ENCODE measurements at regions not wholly inside any gene's neighbourhood (a gene's known extent, or its start where the extent isn't known, plus 50 kb on each side); places are given as distances from the start of the nearest gene placed in this dataset.

DNA sequence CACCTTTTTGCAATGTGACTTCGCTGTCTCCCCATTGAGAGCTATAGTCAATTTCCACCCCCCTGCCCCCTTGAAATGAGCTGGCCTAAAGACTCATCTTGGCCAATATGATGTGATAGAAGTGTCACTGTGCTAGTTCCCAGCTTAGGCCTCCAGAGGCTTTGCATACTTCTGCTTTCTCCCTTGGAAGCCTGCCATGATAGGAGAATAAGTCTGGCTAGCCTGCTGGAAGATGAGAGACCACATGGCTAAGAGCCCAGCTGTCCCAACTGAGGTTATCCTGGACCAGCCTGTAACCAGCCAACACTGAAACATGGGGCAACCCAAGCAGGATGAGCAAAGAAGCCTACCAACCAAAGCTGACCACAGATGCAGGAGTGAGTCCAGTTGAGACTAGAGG lies 196.9 kb downstream of the GRIN2B start:
- H3K27me3 ChIP-seq (replicated peaks): no peaks in the 10 kb centered on the region
- in situ Hi-C loops (cut with HindIII; ENCODE audit: low pct_ligation_motif_present, low sequenced_read_pairs): no loop called here
- no peak overlapping the region for H3K4me3 ChIP-seq (ENCODE audit: low read depth, low read length)
- DNase-seq: no peak
- no peak overlapping the region for H3K27ac ChIP-seq
- TF ChIP-seq, protein P1, sequence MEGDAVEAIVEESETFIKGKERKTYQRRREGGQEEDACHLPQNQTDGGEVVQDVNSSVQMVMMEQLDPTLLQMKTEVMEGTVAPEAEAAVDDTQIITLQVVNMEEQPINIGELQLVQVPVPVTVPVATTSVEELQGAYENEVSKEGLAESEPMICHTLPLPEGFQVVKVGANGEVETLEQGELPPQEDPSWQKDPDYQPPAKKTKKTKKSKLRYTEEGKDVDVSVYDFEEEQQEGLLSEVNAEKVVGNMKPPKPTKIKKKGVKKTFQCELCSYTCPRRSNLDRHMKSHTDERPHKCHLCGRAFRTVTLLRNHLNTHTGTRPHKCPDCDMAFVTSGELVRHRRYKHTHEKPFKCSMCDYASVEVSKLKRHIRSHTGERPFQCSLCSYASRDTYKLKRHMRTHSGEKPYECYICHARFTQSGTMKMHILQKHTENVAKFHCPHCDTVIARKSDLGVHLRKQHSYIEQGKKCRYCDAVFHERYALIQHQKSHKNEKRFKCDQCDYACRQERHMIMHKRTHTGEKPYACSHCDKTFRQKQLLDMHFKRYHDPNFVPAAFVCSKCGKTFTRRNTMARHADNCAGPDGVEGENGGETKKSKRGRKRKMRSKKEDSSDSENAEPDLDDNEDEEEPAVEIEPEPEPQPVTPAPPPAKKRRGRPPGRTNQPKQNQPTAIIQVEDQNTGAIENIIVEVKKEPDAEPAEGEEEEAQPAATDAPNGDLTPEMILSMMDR (IDR thresholded peaks at IDR 0.05; ENCODE audit: low read depth, low read length, missing control alignments): no peak
- no peaks in the 10 kb centered on the region for H3K36me3 ChIP-seq (replicated peaks)

DNA sequence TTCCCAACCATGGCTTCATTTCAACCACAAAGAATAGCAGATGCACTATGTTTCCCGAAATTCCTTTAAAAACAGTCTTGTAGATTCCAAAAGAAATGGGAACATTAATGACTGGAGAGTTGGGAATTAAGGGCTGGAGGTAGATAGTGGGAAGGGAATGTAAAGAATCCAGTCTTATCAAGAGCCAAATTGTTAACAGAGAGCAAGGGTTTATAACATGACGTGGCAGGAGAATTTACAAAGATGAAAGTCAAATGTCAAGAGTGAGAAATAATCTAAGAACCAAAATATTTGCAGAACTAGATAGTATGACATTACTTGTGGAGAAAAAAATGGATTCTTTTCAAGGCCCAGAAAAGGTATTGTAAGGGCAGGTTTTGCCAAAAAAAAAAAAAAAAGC lies 200.9 kb downstream of the GRIN2B start:
- in situ Hi-C loops (cut with HindIII; ENCODE audit: low pct_ligation_motif_present, low sequenced_read_pairs): no loop called here
- no peak overlapping the region for H3K4me3 ChIP-seq (ENCODE audit: low read depth, low read length)
- DNase-seq: no peak
- TF ChIP-seq, protein P1 (IDR thresholded peaks at IDR 0.05; ENCODE audit: low read depth, low read length, missing control alignments): no peak
- H3K36me3 ChIP-seq (replicated peaks): no peaks in the 10 kb centered on the region
- H3K27ac ChIP-seq: no peak overlapping the region
- H3K27me3 ChIP-seq (replicated peaks): no peaks in the 10 kb centered on the region

DNA sequence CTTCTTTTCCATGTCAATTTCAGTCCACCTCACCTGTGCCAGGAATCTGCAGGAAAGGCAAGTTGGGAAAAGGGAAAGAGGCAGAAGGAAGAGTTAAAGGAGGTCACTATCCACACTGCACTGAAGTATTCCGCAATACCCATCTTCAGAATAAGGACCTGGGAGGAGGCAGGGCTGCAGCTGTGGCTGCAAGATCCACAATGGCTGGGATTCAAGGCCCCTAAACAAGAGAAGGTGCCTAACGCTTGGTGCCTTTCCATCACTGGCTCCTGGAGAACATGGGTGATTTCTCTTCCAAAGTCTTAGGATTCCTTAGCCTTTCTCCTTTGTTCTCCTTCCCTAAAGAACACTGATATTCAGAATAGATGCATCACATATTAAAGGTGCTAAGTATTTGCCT lies 204.0 kb downstream of the GRIN2B start:
- in situ Hi-C loops (cut with HindIII; ENCODE audit: low pct_ligation_motif_present, low sequenced_read_pairs): no loop called here
- Histone ChIP-seq H3K27me3 (replicated peaks) (no peaks in the 10 kb centered on the region), H3K27ac (no peak overlapping the region), H3K36me3 (replicated peaks) (no peaks in the 10 kb centered on the region), H3K4me3 (ENCODE audit: low read depth, low read length) (no peak overlapping the region)
- DNase-seq: no peak
- TF ChIP-seq, protein P1 (IDR thresholded peaks at IDR 0.05; ENCODE audit: low read depth, low read length, missing control alignments): no peak

DNA sequence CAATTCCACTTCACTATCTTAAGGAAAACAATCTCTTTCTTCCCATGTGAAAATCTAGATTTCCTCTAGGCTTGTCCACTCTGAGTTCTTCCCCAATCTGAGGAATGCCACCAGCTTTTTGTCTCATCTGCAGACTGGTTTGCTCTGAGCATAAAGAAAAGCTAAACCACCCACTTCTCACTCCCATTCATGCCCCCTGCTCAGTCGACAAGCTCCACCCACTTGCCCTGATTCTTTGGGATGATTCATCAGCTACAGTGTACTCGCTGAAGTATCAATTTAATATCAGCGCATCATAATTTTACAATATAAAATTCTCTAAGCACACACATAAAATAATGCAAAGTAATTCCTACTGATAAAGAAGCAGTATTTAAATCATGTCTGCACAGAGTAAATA lies 209.1 kb downstream of the GRIN2B start:
- Histone ChIP-seq H3K27ac (no peak overlapping the region), H3K36me3 (replicated peaks) (no peaks in the 10 kb centered on the region), H3K4me3 (ENCODE audit: low read depth, low read length) (no peak overlapping the region), H3K27me3 (replicated peaks) (no peaks in the 10 kb centered on the region)
- no peak for DNase-seq
- in situ Hi-C loops (cut with HindIII; ENCODE audit: low pct_ligation_motif_present, low sequenced_read_pairs): no loop called here
- TF ChIP-seq, protein P1 (IDR thresholded peaks at IDR 0.05; ENCODE audit: low read depth, low read length, missing control alignments): no peak

DNA sequence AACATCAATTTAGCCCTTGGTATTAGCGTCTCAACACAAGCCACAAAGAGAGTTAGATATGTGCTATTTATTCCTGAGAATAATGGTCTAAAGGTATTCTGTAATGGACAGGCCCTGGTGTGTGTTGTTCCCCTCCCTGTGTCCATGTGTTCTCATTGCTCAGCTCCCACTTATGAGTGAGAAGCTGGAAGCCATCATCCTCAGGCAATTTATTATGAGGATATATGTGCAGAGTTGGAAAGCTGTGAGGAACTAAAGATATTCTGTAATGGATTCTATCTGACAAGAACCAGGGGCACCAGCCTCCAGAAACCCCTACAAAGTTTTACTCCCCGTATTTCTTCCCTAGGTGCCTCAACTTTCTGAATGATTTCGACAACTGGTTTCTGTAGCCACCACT lies 210.8 kb downstream of the GRIN2B start:
- H3K27ac ChIP-seq: no peak overlapping the region
- H3K36me3 ChIP-seq (replicated peaks): no peaks in the 10 kb centered on the region
- no peaks in the 10 kb centered on the region for H3K27me3 ChIP-seq (replicated peaks)
- no peak for DNase-seq
- no peak overlapping the region for H3K4me3 ChIP-seq (ENCODE audit: low read depth, low read length)
- in situ Hi-C loops (cut with HindIII; ENCODE audit: low pct_ligation_motif_present, low sequenced_read_pairs): no loop called here
- TF ChIP-seq, protein P1 (IDR thresholded peaks at IDR 0.05; ENCODE audit: low read depth, low read length, missing control alignments): no peak

DNA sequence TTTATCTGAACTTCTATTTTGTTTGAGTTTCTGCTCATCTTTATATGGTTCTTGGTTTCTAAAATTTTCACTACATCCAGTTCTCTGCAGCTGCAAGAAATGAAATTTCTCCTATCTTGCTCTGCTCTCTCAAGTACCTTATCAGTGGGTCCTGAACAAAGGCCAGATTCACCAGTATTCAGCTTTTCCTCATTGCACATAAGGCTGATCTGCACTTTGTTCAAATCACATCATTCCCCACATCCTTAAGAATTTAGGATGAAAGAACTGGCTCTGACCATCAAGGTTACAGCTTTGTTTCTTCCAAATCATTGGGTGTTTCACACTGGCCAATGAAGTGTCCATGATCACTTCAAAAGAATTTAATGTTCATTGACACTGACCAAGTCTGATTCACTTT lies 211.4 kb downstream of the GRIN2B start:
- in situ Hi-C loops (cut with HindIII; ENCODE audit: low pct_ligation_motif_present, low sequenced_read_pairs): no loop called here
- no peak for DNase-seq
- TF ChIP-seq, protein P1 (IDR thresholded peaks at IDR 0.05; ENCODE audit: low read depth, low read length, missing control alignments): no peak
- no peaks in the 10 kb centered on the region for H3K27me3 ChIP-seq (replicated peaks)
- H3K27ac ChIP-seq: no peak overlapping the region
- no peak overlapping the region for H3K4me3 ChIP-seq (ENCODE audit: low read depth, low read length)
- H3K36me3 ChIP-seq (replicated peaks): no peaks in the 10 kb centered on the region
